ENCODE measurements at regions not wholly inside any gene's neighbourhood (a gene's known extent, or its start where the extent isn't known, plus 50 kb on each side); places are given as distances from the start of the nearest gene placed in this dataset.

DNA sequence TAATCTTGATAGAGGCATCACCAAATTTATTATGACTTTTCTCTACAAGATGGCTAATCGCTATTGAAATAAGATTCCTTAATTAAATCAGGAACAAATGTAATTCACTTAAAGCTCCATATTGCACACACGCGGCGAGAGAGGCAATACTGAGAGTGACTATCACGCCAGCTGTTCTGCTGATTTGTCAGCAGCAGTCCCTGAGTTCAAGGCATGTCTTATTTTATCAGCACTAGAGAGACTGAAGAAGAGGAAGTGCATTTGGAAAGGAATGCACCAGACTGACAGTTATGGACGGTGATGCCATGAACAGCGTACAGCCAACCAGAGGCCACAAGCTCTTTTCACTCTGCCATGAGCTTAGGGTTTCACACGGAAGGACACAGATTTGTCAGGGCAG is 83.6 kb upstream of the SLCO3A1 start:
- TF ChIP-seq POLR2A (IDR thresholded peaks at IDR 0.05; ENCODE audit: low read length) (no peak), GATA1 (IDR thresholded peaks at IDR 0.05; ENCODE audit: low read depth, low read length) (no peak)
